Cardiac fibroblast (primary cell): ENCODE measurements at regions not wholly inside any gene's neighbourhood (a gene's known extent, or its start where the extent isn't known, plus 50 kb on each side); places are given as distances from the start of the nearest gene placed in this dataset.
A peak's percentile ranks its signal among the peaks of the same experiment; 100 is the strongest.

Source experiments
- DNase-seq, 2 donors: peaks; one replicate each; pipeline versions ENCODE4 v3.0.0 to v3.0.0-alpha.2; 2010; ENCODE audit warnings: low read depth in 2 of 2
- H3K4me3 ChIP-seq, 2 donors: replicated peaks in 1 of 2; 1 replicate in 1 of 2; 2 replicates in 1 of 2; pipeline ENCODE4 v1.5.1; 2011; ENCODE audit warnings: low read depth in 2 of 2, low read length in 2 of 2, mild to moderate bottlenecking in 2 of 2, moderate library complexity in 1 of 2
- CTCF ChIP-seq: IDR thresholded peaks from one replicate; pipeline ENCODE4 v1.5.1; 2011; ENCODE audit warnings: low read depth, mild to moderate bottlenecking, low read length, inconsistent platforms

GRCh38 chr9:14396171-14396570 lies 82.2 kb upstream of the NFIB start:
- no peak overlapping the region for H3K4me3 ChIP-seq
- DNase-seq = no peak
- no peak for TF ChIP-seq CTCF

- TF ChIP-seq CTCF = no peak
- H3K4me3 ChIP-seq = no peak overlapping the region
- DNase-seq = no peak
Measured at GRCh38 chr9:14395317-14396082, 81.6 kb upstream of the NFIB start.

- DNase-seq = no peak
- no peak overlapping the region for H3K4me3 ChIP-seq
- no peak for TF ChIP-seq CTCF
Measured at GRCh38 chr9:14393418-14393817, 79.5 kb upstream of the NFIB start.

GRCh38 chr9:14391620-14392019 lies 77.7 kb upstream of the NFIB start:
- DNase-seq = no peak
- H3K4me3 ChIP-seq = no peak overlapping the region
- no peak for TF ChIP-seq CTCF

- H3K4me3 ChIP-seq = no peak overlapping the region
- no peak for DNase-seq
- no peak for TF ChIP-seq CTCF
Measured at GRCh38 chr9:14389657-14390056, 75.7 kb upstream of the NFIB start.

- no peak overlapping the region for H3K4me3 ChIP-seq
- no peak for TF ChIP-seq CTCF
- DNase-seq = peak; percentile 34 to 40
Measured at GRCh38 chr9:14389146-14389545, 75.2 kb upstream of the NFIB start.

- DNase-seq = no peak
- no peak overlapping the region for H3K4me3 ChIP-seq
- TF ChIP-seq CTCF = no peak
Measured at GRCh38 chr9:14383773-14384172, 69.8 kb upstream of the NFIB start.
